Stimulated activated naive B cell treated with anti-CD40 and anti-IgM and Interleukin-4, amounts not matched to agents 10 μg/mL and 1 μg/mL and 100 μg/mL, for 72 hours (primary cell): ENCODE measurements at regions not wholly inside any gene's neighbourhood (a gene's known extent, or its start where the extent isn't known, plus 50 kb on each side); places are given as distances from the start of the nearest gene placed in this dataset.
"Not testable (repeated sequence)": the region's sequence is repeated elsewhere in the genome, so short reads cannot be mapped to it uniquely, and the experiment has no call there.

ENCODE experiments used
- ATAC-seq, 2 donors: fragments of 150-1000 bp; cut with Tn5 transposase; replicated peaks; 2 replicates each; pipeline ENCODE4 v1.10.0; 2021; ENCODE audit warnings: moderate library complexity in 1 of 2
- DNase-seq: peaks from one replicate; pipeline ENCODE4 v3.0.0; 2021
- H3K27ac Mint-ChIP-seq: one replicate; pipeline ENCODE4 v1.8.0; 2022; ENCODE audit warnings: mild to moderate bottlenecking, mixed read lengths
- H3K27me3 Mint-ChIP-seq, 2 donors: one replicate each; pipeline ENCODE4 v1.8.0; 2022; ENCODE audit warnings: mixed read lengths in 2 of 2
- H3K36me3 Mint-ChIP-seq, 2 donors: one replicate each; pipeline ENCODE4 v1.8.0; 2022; ENCODE audit warnings: mixed read lengths in 2 of 2, mild to moderate bottlenecking in 1 of 2
- H3K4me1 Mint-ChIP-seq, 2 donors: one replicate each; pipeline ENCODE4 v1.8.0; 2022; ENCODE audit warnings: mixed read lengths in 2 of 2, mild to moderate bottlenecking in 1 of 2
- H3K4me3 Mint-ChIP-seq, 2 donors: one replicate each; pipeline ENCODE4 v1.8.0; 2022; ENCODE audit warnings: mild to moderate bottlenecking in 2 of 2, mixed read lengths in 2 of 2, moderate library complexity in 1 of 2
- H3K9me3 Mint-ChIP-seq, 2 donors: one replicate each; pipeline ENCODE4 v1.8.0; 2022; ENCODE audit warnings: mixed read lengths in 2 of 2, mild to moderate bottlenecking in 1 of 2

- no peaks in the 10 kb centered on the region for H3K36me3 Mint-ChIP-seq
- H3K9me3 Mint-ChIP-seq, result no peaks in the 10 kb centered on the region
- ATAC-seq (no peak), DNase-seq (no peak)
- no peak overlapping the region for H3K4me3 Mint-ChIP-seq
- H3K4me1 Mint-ChIP-seq, result no peaks in the 10 kb centered on the region
- no peaks in the 10 kb centered on the region for H3K27me3 Mint-ChIP-seq
- no peak overlapping the region for H3K27ac Mint-ChIP-seq
Observed at GRCh38 chr3:103470498-103470897, 1035.7 kb downstream of the ZPLD1 start.

DNA sequence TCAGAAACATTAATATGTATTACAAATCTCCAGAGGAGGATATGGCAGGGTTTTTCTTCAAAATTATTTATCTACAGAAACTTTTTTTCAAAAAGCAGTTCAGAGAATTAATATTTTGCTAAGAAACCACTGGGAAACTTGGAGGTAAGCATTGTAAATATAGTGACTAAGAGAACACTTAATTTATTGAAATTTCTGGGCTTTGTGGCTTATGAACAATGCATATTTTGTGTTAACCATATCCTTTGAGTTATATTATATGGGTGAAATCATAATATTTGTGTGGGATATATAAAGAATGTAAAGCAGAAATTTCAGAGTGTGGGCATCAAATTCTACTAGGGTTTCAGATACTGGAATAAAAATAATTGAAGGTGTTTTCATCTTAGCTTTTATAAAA lies 1059.2 kb downstream of the ZPLD1 start:
- H3K27ac Mint-ChIP-seq, result no peak overlapping the region
- no peaks in the 10 kb centered on the region for H3K36me3 Mint-ChIP-seq
- H3K9me3 Mint-ChIP-seq, result peaks cover 0 to 1% of the 10 kb centered on the region in 2 donors
- H3K27me3 Mint-ChIP-seq, result no peaks in the 10 kb centered on the region
- ATAC-seq, result no peak
- H3K4me3 Mint-ChIP-seq, result no peak overlapping the region
- no peaks in the 10 kb centered on the region for H3K4me1 Mint-ChIP-seq
- DNase-seq, result no peak

GRCh38 chr3:103494512-103494911 lies 1059.7 kb downstream of the ZPLD1 start:
- Mint-ChIP-seq H3K9me3 (peaks cover 0 to 2% of the 10 kb centered on the region in 2 donors), H3K27ac (no peak overlapping the region), H3K36me3 (no peaks in the 10 kb centered on the region), H3K27me3 (no peaks in the 10 kb centered on the region), H3K4me1 (no peaks in the 10 kb centered on the region), H3K4me3 (no peak overlapping the region)
- ATAC-seq, result no peak
- DNase-seq, result no peak

GRCh38 chr3:103495186-103495585 lies 1060.4 kb downstream of the ZPLD1 start:
- no peak overlapping the region for H3K27ac Mint-ChIP-seq
- H3K4me3 Mint-ChIP-seq, result no peak overlapping the region
- H3K4me1 Mint-ChIP-seq, result no peaks in the 10 kb centered on the region
- no peaks in the 10 kb centered on the region for H3K36me3 Mint-ChIP-seq
- no peaks in the 10 kb centered on the region for H3K27me3 Mint-ChIP-seq
- no peak for DNase-seq
- ATAC-seq, result no peak
- peaks cover 0 to 2% of the 10 kb centered on the region in 2 donors for H3K9me3 Mint-ChIP-seq

DNA sequence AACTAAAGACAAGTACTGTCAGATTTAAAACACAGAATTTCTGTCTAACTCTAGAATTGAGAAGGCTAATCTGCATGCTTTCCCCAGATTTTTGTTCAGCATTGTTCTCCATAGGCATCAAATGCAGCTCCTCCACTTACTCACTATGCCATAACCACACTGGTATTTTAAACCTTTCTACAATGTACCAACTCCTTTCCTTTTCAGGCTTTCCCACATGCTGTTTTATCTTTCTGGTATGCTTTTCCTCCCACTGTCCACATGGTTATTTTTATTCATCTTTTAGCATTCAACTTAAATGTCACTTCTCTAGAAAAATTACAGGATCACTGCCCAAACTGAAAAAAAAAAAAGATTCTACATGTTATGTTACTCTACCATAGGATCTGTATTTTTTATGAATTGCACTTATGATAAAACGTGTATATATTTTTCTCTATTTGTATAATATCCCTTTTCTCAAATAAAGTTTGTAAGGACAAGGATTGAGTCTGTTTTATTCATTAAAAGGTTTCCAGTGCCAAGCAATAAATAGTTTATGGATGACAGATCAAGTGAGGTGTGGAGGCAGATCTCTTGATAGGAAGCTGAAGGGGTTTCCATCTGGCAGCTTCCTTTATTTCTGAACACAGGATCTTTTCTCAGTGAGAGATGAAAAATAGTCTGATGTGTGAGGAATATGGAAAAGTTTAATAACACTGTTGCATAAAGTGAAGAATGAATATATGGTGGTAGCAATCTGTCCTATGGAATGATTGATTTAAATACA lies 1064.5 kb downstream of the ZPLD1 start:
- H3K4me3 Mint-ChIP-seq, result no peak overlapping the region
- H3K9me3 Mint-ChIP-seq, result peaks cover 0 to 2% of the 10 kb centered on the region in 2 donors
- H3K36me3 Mint-ChIP-seq, result no peaks in the 10 kb centered on the region
- no peak for DNase-seq
- no peak overlapping the region for H3K27ac Mint-ChIP-seq
- H3K27me3 Mint-ChIP-seq, result no peaks in the 10 kb centered on the region
- no peak for ATAC-seq
- H3K4me1 Mint-ChIP-seq, result no peaks in the 10 kb centered on the region

GRCh38 chr3:103499967-103500366 lies 1065.2 kb downstream of the ZPLD1 start:
- H3K36me3 Mint-ChIP-seq, result no peaks in the 10 kb centered on the region
- no peaks in the 10 kb centered on the region for H3K27me3 Mint-ChIP-seq
- no peak for DNase-seq
- H3K27ac Mint-ChIP-seq, result no peak overlapping the region
- H3K4me1 Mint-ChIP-seq, result no peaks in the 10 kb centered on the region
- ATAC-seq, result no peak
- H3K9me3 Mint-ChIP-seq, result peaks cover 0 to 2% of the 10 kb centered on the region in 2 donors
- H3K4me3 Mint-ChIP-seq, result no peak overlapping the region

DNA sequence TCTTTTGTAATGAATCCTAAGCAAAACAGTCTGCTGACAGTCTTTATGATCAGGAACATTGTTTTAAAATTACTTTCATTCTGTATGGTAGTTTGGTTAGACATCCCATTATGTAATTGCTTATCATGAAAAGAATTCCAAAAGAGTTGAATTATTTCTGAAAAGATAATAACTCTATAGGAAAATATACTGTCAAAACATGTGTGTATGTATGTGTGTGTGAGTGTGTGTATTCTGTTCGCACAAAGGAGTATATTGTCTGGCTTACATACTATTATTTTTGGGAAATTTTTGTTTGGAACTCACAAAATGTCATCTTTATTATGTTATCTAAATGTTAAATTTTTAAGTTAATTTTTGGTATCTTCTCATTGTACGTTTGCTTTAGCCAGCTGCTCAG lies 1075.9 kb downstream of the ZPLD1 start:
- Mint-ChIP-seq H3K4me1 (no peaks in the 10 kb centered on the region), H3K27ac (no peak overlapping the region), H3K9me3 (peaks cover 7 to 8% of the 10 kb centered on the region in 2 donors), H3K4me3 (no peak overlapping the region), H3K27me3 (no peaks in the 10 kb centered on the region), H3K36me3 (no peaks in the 10 kb centered on the region)
- DNase-seq, result no peak
- no peak for ATAC-seq

- Mint-ChIP-seq H3K27me3 (no peaks in the 10 kb centered on the region), H3K9me3 (peaks cover 0 to 2% of the 10 kb centered on the region in 2 donors), H3K27ac (no peak overlapping the region), H3K4me3 (no peak overlapping the region), H3K4me1 (no peaks in the 10 kb centered on the region), H3K36me3 (no peaks in the 10 kb centered on the region)
- DNase-seq (no peak), ATAC-seq (no peak)
Observed at GRCh38 chr3:103511891-103512290, 1077.1 kb downstream of the ZPLD1 start.

- no peak overlapping the region for H3K27ac Mint-ChIP-seq
- H3K4me1 Mint-ChIP-seq, result no peaks in the 10 kb centered on the region
- H3K36me3 Mint-ChIP-seq, result no peaks in the 10 kb centered on the region
- no peaks in the 10 kb centered on the region for H3K27me3 Mint-ChIP-seq
- ATAC-seq (no peak), DNase-seq (no peak)
- H3K9me3 Mint-ChIP-seq, result peaks cover 0 to 2% of the 10 kb centered on the region in 2 donors
- no peak overlapping the region for H3K4me3 Mint-ChIP-seq
Observed at GRCh38 chr3:103512595-103512994, 1077.8 kb downstream of the ZPLD1 start.

- Mint-ChIP-seq H3K9me3 (peaks cover 0 to 2% of the 10 kb centered on the region in 2 donors), H3K4me1 (no peaks in the 10 kb centered on the region), H3K27ac (no peak overlapping the region), H3K4me3 (no peak overlapping the region), H3K36me3 (no peaks in the 10 kb centered on the region), H3K27me3 (no peaks in the 10 kb centered on the region)
- DNase-seq, result no peak
- ATAC-seq, result no peak
Observed at GRCh38 chr3:103513003-103513402, 1078.2 kb downstream of the ZPLD1 start.

DNA sequence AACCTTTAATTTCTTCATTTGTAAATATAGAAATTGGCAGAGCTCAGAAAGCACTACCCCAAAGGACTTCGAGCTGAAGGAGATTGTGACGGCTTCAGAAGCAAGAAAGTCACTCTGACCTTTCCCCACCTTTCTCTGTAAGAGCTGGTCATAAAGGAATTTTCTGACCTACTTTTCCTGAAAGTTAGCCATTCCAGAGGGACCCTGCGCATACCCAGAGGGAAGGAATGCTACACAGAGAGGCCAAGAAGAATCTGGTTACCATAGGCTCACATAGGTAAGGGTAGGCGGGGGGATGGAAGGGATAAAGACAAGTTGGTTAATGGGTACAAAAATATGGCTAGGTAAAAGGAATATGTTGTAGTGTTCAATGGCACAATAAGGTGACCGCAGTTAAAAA lies 1080.3 kb downstream of the ZPLD1 start:
- Mint-ChIP-seq H3K4me1 (no peaks in the 10 kb centered on the region), H3K27ac (no peak overlapping the region), H3K9me3 (peaks cover 0 to 2% of the 10 kb centered on the region in 2 donors), H3K4me3 (no peak overlapping the region), H3K36me3 (no peaks in the 10 kb centered on the region), H3K27me3 (no peaks in the 10 kb centered on the region)
- ATAC-seq (no peak), DNase-seq (no peak)

DNA sequence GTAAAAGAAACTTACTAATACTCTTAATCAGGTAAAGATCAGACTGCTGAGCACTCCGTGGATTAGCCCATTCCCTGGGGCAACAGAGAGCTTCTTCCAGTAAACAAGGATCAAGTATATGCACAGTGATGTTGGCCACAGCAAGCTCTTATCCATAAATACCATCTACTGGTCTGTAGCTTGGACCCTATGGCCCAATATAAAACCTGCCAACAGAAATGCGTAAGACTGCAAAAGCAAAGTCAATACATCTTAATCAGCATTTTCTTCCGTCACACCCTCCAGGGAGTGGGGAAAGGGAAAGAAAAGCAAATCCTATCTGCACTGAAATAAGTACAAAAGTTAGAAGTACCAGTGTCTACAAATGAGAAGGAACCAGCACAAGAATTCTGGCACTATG lies 1082.1 kb downstream of the ZPLD1 start:
- H3K4me3 Mint-ChIP-seq, result no peak overlapping the region
- peaks cover 0 to 7% of the 10 kb centered on the region in 2 donors for H3K9me3 Mint-ChIP-seq
- no peak overlapping the region for H3K27ac Mint-ChIP-seq
- no peaks in the 10 kb centered on the region for H3K4me1 Mint-ChIP-seq
- DNase-seq, result no peak
- H3K36me3 Mint-ChIP-seq, result no peaks in the 10 kb centered on the region
- no peak for ATAC-seq
- no peaks in the 10 kb centered on the region for H3K27me3 Mint-ChIP-seq

DNA sequence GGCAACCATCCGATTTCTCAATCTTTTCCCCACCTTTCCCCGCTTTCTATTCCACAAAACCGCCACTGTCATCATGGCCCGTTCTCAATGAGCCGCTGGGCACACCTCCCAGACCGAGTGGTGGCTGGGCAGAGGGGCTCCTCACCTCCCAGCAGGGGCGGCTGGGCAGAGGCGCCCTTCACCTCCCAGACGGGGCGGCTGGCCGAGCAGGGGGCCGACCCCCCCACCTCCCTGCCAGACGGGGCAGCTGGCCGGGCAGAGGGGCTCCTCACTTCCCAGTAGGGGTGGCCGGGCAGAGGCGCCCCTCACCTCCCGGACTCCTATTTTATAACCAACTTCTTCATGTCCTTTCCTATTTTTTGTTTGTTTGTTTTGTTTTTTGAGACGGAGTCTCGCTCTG lies 1096.5 kb downstream of the ZPLD1 start:
- not testable (repeated sequence) for DNase-seq, ATAC-seq

DNA sequence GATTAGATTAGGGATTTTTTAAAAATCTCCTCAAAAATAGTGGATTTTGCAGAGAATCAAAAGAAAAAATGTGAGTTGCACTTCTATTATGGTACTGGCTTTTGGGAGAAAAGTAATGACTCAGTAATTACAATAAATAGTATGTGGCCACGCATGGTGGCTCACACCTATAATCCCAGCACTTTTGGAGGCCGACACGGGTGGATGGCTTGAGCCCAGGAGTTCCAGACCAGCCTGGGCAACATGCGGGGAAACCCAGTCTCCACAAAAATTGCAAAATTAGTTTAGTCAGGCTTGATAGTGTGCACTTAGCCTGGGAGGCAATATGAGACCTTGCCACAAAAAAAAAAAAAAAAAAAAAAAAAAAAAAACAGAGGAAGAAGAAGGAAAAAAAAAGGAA lies 1098.2 kb downstream of the ZPLD1 start:
- Mint-ChIP-seq H3K4me3 (no peak overlapping the region), H3K27ac (no peak overlapping the region), H3K9me3 (peaks cover 1 to 3% of the 10 kb centered on the region in 2 donors), H3K4me1 (no peaks in the 10 kb centered on the region), H3K36me3 (no peaks in the 10 kb centered on the region), H3K27me3 (no peaks in the 10 kb centered on the region)
- ATAC-seq (no peak), DNase-seq (no peak)

More for the DNA sequence above, 1096.5 kb downstream of the ZPLD1 start:
- H3K4me3 Mint-ChIP-seq, H3K36me3 Mint-ChIP-seq, H3K27me3 Mint-ChIP-seq, H3K27ac Mint-ChIP-seq, H3K9me3 Mint-ChIP-seq, H3K4me1 Mint-ChIP-seq: not testable (repeated sequence)

DNA sequence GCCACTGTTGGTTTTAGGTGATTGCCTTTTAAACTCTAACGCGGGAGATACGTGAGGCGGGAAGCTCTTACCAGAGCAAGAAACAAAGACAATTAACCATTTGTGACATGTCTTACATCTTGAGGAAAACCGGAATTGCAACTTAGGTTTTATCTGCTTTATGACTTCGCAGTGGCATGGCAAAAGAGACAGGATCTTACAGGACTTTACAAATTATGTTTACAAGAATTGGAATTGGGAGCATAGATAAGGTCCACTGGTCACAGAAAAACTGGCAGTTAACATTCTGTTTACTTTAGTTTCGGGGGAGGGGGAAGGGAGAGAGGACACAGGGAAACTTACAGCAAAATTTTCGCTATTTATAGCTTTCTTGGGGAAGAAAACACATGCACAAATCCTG lies 1119.6 kb downstream of the ZPLD1 start:
- H3K27ac Mint-ChIP-seq, result no peak overlapping the region
- H3K36me3 Mint-ChIP-seq, result no peaks in the 10 kb centered on the region
- peaks cover 0 to 1% of the 10 kb centered on the region in 2 donors for H3K9me3 Mint-ChIP-seq
- H3K27me3 Mint-ChIP-seq, result no peaks in the 10 kb centered on the region
- no peaks in the 10 kb centered on the region for H3K4me1 Mint-ChIP-seq
- no peak for DNase-seq
- no peak for ATAC-seq
- H3K4me3 Mint-ChIP-seq, result no peak overlapping the region
